Activated naive CD4-positive, alpha-beta T cell treated with anti-CD3 and anti-CD28 coated beads for 36 hours (primary cell): ENCODE measurements at regions not wholly inside any gene's neighbourhood (a gene's known extent, or its start where the extent isn't known, plus 50 kb on each side); places are given as distances from the start of the nearest gene placed in this dataset.
"Not testable (repeated sequence)": the region's sequence is repeated elsewhere in the genome, so short reads cannot be mapped to it uniquely, and the experiment has no call there.

ENCODE experiments used
- CTCF ChIA-PET: fragments of 350-600 bp; sonication (Branson Sonifier 250); formaldehyde crosslinking; loops from one replicate; lab custom pipeline; 2021; ENCODE audit warnings: antibody characterized with exemption; lab: Charles Lee
- DNase-seq: peaks from one replicate; pipeline ENCODE4 v3.0.0-alpha.2; 2020
- H3K27ac Mint-ChIP-seq: one replicate; pipeline ENCODE4 v1.8.0; 2021; ENCODE audit warnings: mild to moderate bottlenecking, mixed read lengths
- H3K27me3 Mint-ChIP-seq: one replicate; pipeline ENCODE4 v1.8.0; 2021; ENCODE audit warnings: low read depth, mixed read lengths
- H3K36me3 Mint-ChIP-seq: one replicate; pipeline ENCODE4 v1.8.0; 2021; ENCODE audit warnings: low read depth, mixed read lengths
- H3K4me1 Mint-ChIP-seq: one replicate; pipeline ENCODE4 v1.8.0; 2021; ENCODE audit warnings: low read depth, mixed read lengths
- H3K4me3 Mint-ChIP-seq: one replicate; pipeline ENCODE4 v1.8.0; 2021; ENCODE audit warnings: mild to moderate bottlenecking, moderate library complexity, mixed read lengths
- H3K9me3 Mint-ChIP-seq: one replicate; pipeline ENCODE4 v1.8.0; 2021; ENCODE audit warnings: mixed read lengths
- intact Hi-C: fragments of 100-400 bp; cut with micrococcal nuclease; formaldehyde crosslinking; loops from one replicate; pipeline ENCODE4 v1.15.1; 2023

GRCh38 chr3:81198756-81199155, 562.7 kb downstream of the GBE1 start:
- no peak for DNase-seq
- intact Hi-C loops: no loop called here
- Mint-ChIP-seq H3K4me3 (no peak overlapping the region), H3K27me3 (no peaks in the 10 kb centered on the region), H3K4me1 (no peaks in the 10 kb centered on the region), H3K36me3 (no peaks in the 10 kb centered on the region), H3K9me3 (no peaks in the 10 kb centered on the region), H3K27ac (no peak overlapping the region)
- CTCF ChIA-PET: no interaction called here

GRCh38 chr3:81198216-81198615, 563.2 kb downstream of the GBE1 start:
- CTCF ChIA-PET: no interaction called here
- no peaks in the 10 kb centered on the region for H3K36me3 Mint-ChIP-seq

GRCh38 chr3:81197386-81197785, 564.1 kb downstream of the GBE1 start:
- H3K4me1 Mint-ChIP-seq: no peaks in the 10 kb centered on the region
- no peak overlapping the region for H3K27ac Mint-ChIP-seq
- no peak for DNase-seq
- no peaks in the 10 kb centered on the region for H3K36me3 Mint-ChIP-seq
- no peaks in the 10 kb centered on the region for H3K9me3 Mint-ChIP-seq
- H3K27me3 Mint-ChIP-seq: no peaks in the 10 kb centered on the region
- CTCF ChIA-PET: no interaction called here
- intact Hi-C loops: no loop called here
- H3K4me3 Mint-ChIP-seq: no peak overlapping the region

More at GRCh38 chr3:81198216-81198615, 563.2 kb downstream of the GBE1 start:
- Mint-ChIP-seq H3K9me3 (no peaks in the 10 kb centered on the region), H3K27ac (no peak overlapping the region), H3K4me1 (no peaks in the 10 kb centered on the region), H3K27me3 (no peaks in the 10 kb centered on the region), H3K4me3 (no peak overlapping the region)
- intact Hi-C loops: no loop called here
- DNase-seq: no peak

GRCh38 chr3:81195478-81195877, 566.0 kb downstream of the GBE1 start:
- Mint-ChIP-seq H3K27ac (no peak overlapping the region), H3K9me3 (no peaks in the 10 kb centered on the region), H3K36me3 (no peaks in the 10 kb centered on the region), H3K27me3 (no peaks in the 10 kb centered on the region), H3K4me3 (no peak overlapping the region), H3K4me1 (no peaks in the 10 kb centered on the region)
- no peak for DNase-seq
- CTCF ChIA-PET: no interaction called here
- intact Hi-C loops: no loop called here

GRCh38 chr3:81186412-81186811, 575.0 kb downstream of the GBE1 start:
- intact Hi-C loops: no loop called here
- no peaks in the 10 kb centered on the region for H3K36me3 Mint-ChIP-seq
- no peaks in the 10 kb centered on the region for H3K4me1 Mint-ChIP-seq
- no peaks in the 10 kb centered on the region for H3K27me3 Mint-ChIP-seq
- DNase-seq: no peak
- no peak overlapping the region for H3K4me3 Mint-ChIP-seq
- CTCF ChIA-PET: no interaction called here
- no peak overlapping the region for H3K27ac Mint-ChIP-seq
- H3K9me3 Mint-ChIP-seq: peaks cover 16% of the 10 kb centered on the region

- H3K4me3 Mint-ChIP-seq, H3K4me1 Mint-ChIP-seq, intact Hi-C loops, H3K36me3 Mint-ChIP-seq, H3K27ac Mint-ChIP-seq, H3K27me3 Mint-ChIP-seq, DNase-seq: not testable (repeated sequence)
- H3K9me3 Mint-ChIP-seq: peaks cover 14% of the 10 kb centered on the region
- CTCF ChIA-PET: interaction anchor here (0.6 kb wide), 1 partner anchor 509 kb away, joined by 3 read pairs; no protein-coding TSS in a partner anchor
These were observed 579.2 kb downstream of the GBE1 start for GRCh38 chr3:81182086-81182875.

GRCh38 chr3:81173514-81173913, 587.9 kb downstream of the GBE1 start:
- H3K9me3 Mint-ChIP-seq: peaks cover 2% of the 10 kb centered on the region
- no peaks in the 10 kb centered on the region for H3K4me1 Mint-ChIP-seq
- no peaks in the 10 kb centered on the region for H3K27me3 Mint-ChIP-seq
- no peak overlapping the region for H3K27ac Mint-ChIP-seq
- CTCF ChIA-PET: no interaction called here
- DNase-seq: no peak
- intact Hi-C loops: no loop called here
- H3K36me3 Mint-ChIP-seq: no peaks in the 10 kb centered on the region
- H3K4me3 Mint-ChIP-seq: no peak overlapping the region

- no peaks in the 10 kb centered on the region for H3K27me3 Mint-ChIP-seq
- no peaks in the 10 kb centered on the region for H3K4me1 Mint-ChIP-seq
- no peak for DNase-seq
- CTCF ChIA-PET: no interaction called here
- no peak overlapping the region for H3K4me3 Mint-ChIP-seq
- H3K27ac Mint-ChIP-seq: no peak overlapping the region
- intact Hi-C loops: no loop called here
- H3K36me3 Mint-ChIP-seq: no peaks in the 10 kb centered on the region
- H3K9me3 Mint-ChIP-seq: peaks cover 2% of the 10 kb centered on the region
These were observed 591.1 kb downstream of the GBE1 start for GRCh38 chr3:81170298-81170697.

GRCh38 chr3:81164806-81165205, 596.6 kb downstream of the GBE1 start:
- H3K9me3 Mint-ChIP-seq: peaks cover 4% of the 10 kb centered on the region
- intact Hi-C loops: no loop called here
- H3K27me3 Mint-ChIP-seq: no peaks in the 10 kb centered on the region
- no peaks in the 10 kb centered on the region for H3K36me3 Mint-ChIP-seq
- no peak overlapping the region for H3K4me3 Mint-ChIP-seq
- CTCF ChIA-PET: no interaction called here
- DNase-seq: no peak
- H3K4me1 Mint-ChIP-seq: no peaks in the 10 kb centered on the region
- H3K27ac Mint-ChIP-seq: no peak overlapping the region

- Mint-ChIP-seq H3K27me3 (no peaks in the 10 kb centered on the region), H3K27ac (no peak overlapping the region), H3K4me3 (no peak overlapping the region), H3K9me3 (peaks cover 5% of the 10 kb centered on the region), H3K4me1 (no peaks in the 10 kb centered on the region), H3K36me3 (no peaks in the 10 kb centered on the region)
- intact Hi-C loops: no loop called here
- CTCF ChIA-PET: no interaction called here
- DNase-seq: no peak
These were observed 599.6 kb downstream of the GBE1 start for GRCh38 chr3:81161851-81162250.

GRCh38 chr3:81161100-81161499, 600.3 kb downstream of the GBE1 start:
- no peaks in the 10 kb centered on the region for H3K4me1 Mint-ChIP-seq
- no peak overlapping the region for H3K27ac Mint-ChIP-seq
- no peak for DNase-seq
- CTCF ChIA-PET: no interaction called here
- peaks cover 5% of the 10 kb centered on the region for H3K9me3 Mint-ChIP-seq
- intact Hi-C loops: no loop called here
- H3K27me3 Mint-ChIP-seq: no peaks in the 10 kb centered on the region
- no peak overlapping the region for H3K4me3 Mint-ChIP-seq
- no peaks in the 10 kb centered on the region for H3K36me3 Mint-ChIP-seq

GRCh38 chr3:81154611-81155143, 606.8 kb downstream of the GBE1 start:
- H3K4me3 Mint-ChIP-seq: no peak overlapping the region
- no peaks in the 10 kb centered on the region for H3K36me3 Mint-ChIP-seq
- intact Hi-C loops: no loop called here
- no peaks in the 10 kb centered on the region for H3K4me1 Mint-ChIP-seq
- no peak for DNase-seq
- no peaks in the 10 kb centered on the region for H3K27me3 Mint-ChIP-seq
- CTCF ChIA-PET: no interaction called here
- H3K9me3 Mint-ChIP-seq: peaks cover under 1% of the 10 kb centered on the region
- no peak overlapping the region for H3K27ac Mint-ChIP-seq

GRCh38 chr3:81152156-81152555, 609.3 kb downstream of the GBE1 start:
- Mint-ChIP-seq H3K27ac (no peak overlapping the region), H3K27me3 (no peaks in the 10 kb centered on the region), H3K4me1 (no peaks in the 10 kb centered on the region), H3K36me3 (no peaks in the 10 kb centered on the region), H3K4me3 (no peak overlapping the region), H3K9me3 (no peaks in the 10 kb centered on the region)
- intact Hi-C loops: no loop called here
- CTCF ChIA-PET: no interaction called here
- no peak for DNase-seq
